ENCODE measurements at regions not wholly inside any gene's neighbourhood (a gene's known extent, or its start where the extent isn't known, plus 50 kb on each side); places are given as distances from the start of the nearest gene placed in this dataset.

DNA sequence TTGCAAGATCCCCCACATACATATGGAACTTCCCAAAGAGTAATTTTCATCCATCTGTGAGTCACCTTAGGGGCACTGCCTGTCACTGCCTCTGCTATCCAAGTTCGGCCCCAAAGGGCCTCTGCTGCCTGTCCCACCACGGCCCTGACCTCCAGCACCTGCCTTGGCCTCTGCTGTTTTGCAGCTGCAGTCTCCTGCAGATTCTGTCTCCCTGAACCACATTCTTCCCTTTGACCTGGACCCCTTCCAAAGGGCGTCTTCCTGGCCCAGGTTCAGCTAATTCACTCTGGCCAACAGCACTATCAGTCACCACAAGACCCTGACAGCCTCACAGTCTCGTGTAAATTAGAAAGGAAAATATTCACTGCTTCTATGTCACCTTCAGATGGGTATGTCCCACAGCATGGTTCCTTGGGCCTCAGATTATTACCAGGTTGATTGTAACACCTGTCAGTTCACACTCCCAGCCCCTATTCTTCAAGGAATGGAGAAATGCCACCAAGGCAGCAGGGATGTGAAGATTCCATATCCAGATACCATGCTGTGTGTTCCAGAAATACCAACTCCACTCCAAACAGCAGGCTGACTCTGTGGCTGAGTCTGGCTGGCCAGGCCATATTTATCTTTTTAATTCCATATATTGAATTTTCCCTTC lies 479.3 kb downstream of the ARHGEF28 start:
- no peaks in the 10 kb centered on the region for H3K79me2 ChIP-seq (ENCODE audit: low read length)
- no peak overlapping the region for H3K4me3 ChIP-seq (ENCODE audit: low read length)
- DNase-seq, result no peak
- no peak overlapping the region for H2AFZ ChIP-seq (ENCODE audit: low read length)
- no peaks in the 10 kb centered on the region for H3K27me3 ChIP-seq (replicated peaks; ENCODE audit: insufficient read depth, low read length)
- H3F3A ChIP-seq (ENCODE audit: insufficient read depth, low read length), result no peaks in the 10 kb centered on the region
- no peaks in the 10 kb centered on the region for H3K9me3 ChIP-seq (replicated peaks; ENCODE audit: insufficient read depth, low read length)
- no peaks in the 10 kb centered on the region for H4K20me1 ChIP-seq (ENCODE audit: insufficient read depth, low read length)
- H3K36me3 ChIP-seq (replicated peaks; ENCODE audit: insufficient read depth, low read length), result no peaks in the 10 kb centered on the region
- no peaks in the 10 kb centered on the region for H3K9me2 ChIP-seq (replicated peaks; ENCODE audit: insufficient read depth, low read length)
- H3K27ac ChIP-seq (ENCODE audit: low read length), result no peak overlapping the region
- no peak overlapping the region for H3K4me2 ChIP-seq (ENCODE audit: low read depth, low read length)
- TF ChIP-seq, protein P1, sequence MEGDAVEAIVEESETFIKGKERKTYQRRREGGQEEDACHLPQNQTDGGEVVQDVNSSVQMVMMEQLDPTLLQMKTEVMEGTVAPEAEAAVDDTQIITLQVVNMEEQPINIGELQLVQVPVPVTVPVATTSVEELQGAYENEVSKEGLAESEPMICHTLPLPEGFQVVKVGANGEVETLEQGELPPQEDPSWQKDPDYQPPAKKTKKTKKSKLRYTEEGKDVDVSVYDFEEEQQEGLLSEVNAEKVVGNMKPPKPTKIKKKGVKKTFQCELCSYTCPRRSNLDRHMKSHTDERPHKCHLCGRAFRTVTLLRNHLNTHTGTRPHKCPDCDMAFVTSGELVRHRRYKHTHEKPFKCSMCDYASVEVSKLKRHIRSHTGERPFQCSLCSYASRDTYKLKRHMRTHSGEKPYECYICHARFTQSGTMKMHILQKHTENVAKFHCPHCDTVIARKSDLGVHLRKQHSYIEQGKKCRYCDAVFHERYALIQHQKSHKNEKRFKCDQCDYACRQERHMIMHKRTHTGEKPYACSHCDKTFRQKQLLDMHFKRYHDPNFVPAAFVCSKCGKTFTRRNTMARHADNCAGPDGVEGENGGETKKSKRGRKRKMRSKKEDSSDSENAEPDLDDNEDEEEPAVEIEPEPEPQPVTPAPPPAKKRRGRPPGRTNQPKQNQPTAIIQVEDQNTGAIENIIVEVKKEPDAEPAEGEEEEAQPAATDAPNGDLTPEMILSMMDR (IDR thresholded peaks at IDR 0.05; ENCODE audit: low read length), result no peak
- no peak overlapping the region for H3K9ac ChIP-seq (ENCODE audit: low read length)
- H3K4me1 ChIP-seq (ENCODE audit: low read length), result no peaks in the 10 kb centered on the region

DNA sequence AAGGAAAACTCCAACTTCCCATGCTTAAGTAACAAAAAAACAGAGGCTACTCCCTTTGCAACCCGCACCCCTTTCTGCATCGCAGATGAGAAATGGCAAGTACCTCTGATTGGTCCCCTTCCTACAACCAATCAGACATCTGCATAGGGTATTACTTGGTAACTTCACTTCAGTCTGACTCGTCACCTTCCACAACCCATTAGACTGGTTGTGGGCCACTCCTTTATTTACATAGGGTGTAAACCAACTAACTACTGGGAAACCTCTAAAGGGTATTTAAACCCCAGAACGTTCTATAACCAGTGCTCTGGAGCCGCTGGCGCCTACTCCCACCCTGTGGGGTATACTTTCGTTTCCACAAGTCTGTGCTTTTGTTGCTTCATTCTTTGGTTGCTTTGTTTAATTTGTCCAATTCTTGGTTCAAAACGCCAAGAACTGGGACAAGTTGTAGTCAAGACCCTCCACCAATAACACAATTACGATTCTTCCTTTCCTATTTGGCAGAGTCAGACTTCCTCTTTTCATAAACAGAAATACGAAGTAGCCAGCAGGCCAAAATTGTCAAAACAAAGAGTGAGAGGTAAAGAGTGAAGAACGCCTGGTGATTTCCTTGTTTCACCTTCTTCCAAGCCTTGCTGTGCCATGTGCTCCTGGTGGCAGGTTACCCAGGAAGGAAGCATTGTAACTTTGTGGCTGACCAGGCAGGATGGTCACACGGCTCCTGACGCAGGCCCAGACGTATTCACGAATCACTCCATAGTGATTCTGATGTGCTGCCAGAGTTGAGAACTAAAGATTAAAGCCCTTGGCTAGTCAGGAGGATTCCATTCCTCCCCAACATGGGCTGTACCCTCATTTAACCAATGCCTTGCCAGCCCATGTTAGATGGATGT lies 477.4 kb downstream of the ARHGEF28 start:
- no peak overlapping the region for H2AFZ ChIP-seq (ENCODE audit: low read length)
- no peak for TF ChIP-seq EZH2phosphoT487 (IDR thresholded peaks at IDR 0.05; ENCODE audit: low read length)
- no peak for TF ChIP-seq EZH2 (optimal IDR thresholded peaks at IDR 0.05; ENCODE audit: low read depth, low read length)
- no peaks in the 10 kb centered on the region for H3K79me2 ChIP-seq (ENCODE audit: low read length)
- H3F3A ChIP-seq (ENCODE audit: insufficient read depth, low read length), result no peaks in the 10 kb centered on the region
- no peak for DNase-seq
- H3K9me2 ChIP-seq (replicated peaks; ENCODE audit: insufficient read depth, low read length), result no peaks in the 10 kb centered on the region
- no peaks in the 10 kb centered on the region for H3K27me3 ChIP-seq (replicated peaks; ENCODE audit: insufficient read depth, low read length)
- H3K9ac ChIP-seq (ENCODE audit: low read length), result no peak overlapping the region
- no peaks in the 10 kb centered on the region for H3K36me3 ChIP-seq (replicated peaks; ENCODE audit: insufficient read depth, low read length)
- H3K4me1 ChIP-seq (ENCODE audit: low read length), result no peaks in the 10 kb centered on the region
- H3K4me2 ChIP-seq (ENCODE audit: low read depth, low read length), result no peak overlapping the region
- no peaks in the 10 kb centered on the region for H4K20me1 ChIP-seq (ENCODE audit: insufficient read depth, low read length)
- H3K27ac ChIP-seq (ENCODE audit: low read length), result no peak overlapping the region
- H3K4me3 ChIP-seq (ENCODE audit: low read length), result no peak overlapping the region
- no peaks in the 10 kb centered on the region for H3K9me3 ChIP-seq (replicated peaks; ENCODE audit: insufficient read depth, low read length)

DNA sequence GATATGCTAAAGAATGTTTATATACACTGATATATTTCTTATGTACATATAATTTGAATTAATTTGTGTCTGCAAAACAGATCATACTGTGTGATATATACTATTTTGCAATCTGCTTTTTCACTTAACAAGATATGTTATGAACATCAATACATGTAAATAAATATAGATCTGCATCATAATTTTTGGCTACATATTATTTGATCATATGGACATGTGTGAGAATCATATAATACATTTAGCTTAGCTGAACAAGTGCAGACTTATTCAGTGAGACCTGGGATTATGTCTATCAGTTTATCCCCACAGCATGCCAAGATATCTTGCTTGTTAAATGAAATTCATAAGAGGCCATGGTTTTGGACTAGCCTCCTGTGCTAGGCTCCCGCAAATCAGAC lies 474.3 kb downstream of the ARHGEF28 start:
- DNase-seq, result no peak
- no peaks in the 10 kb centered on the region for H3F3A ChIP-seq (ENCODE audit: insufficient read depth, low read length)
- TF ChIP-seq EZH2 (optimal IDR thresholded peaks at IDR 0.05; ENCODE audit: low read depth, low read length) (no peak), EZH2phosphoT487 (IDR thresholded peaks at IDR 0.05; ENCODE audit: low read length) (no peak)
- TF ChIP-seq, protein P1 (IDR thresholded peaks at IDR 0.05; ENCODE audit: low read length), result no peak
- H3K9ac ChIP-seq (ENCODE audit: low read length), result no peak overlapping the region
- H3K27ac ChIP-seq (ENCODE audit: low read length), result no peak overlapping the region
- no peak overlapping the region for H2AFZ ChIP-seq (ENCODE audit: low read length)
- no peak overlapping the region for H3K4me2 ChIP-seq (ENCODE audit: low read depth, low read length)
- H3K79me2 ChIP-seq (ENCODE audit: low read length), result no peaks in the 10 kb centered on the region
- H3K9me2 ChIP-seq (replicated peaks; ENCODE audit: insufficient read depth, low read length), result no peaks in the 10 kb centered on the region
- no peaks in the 10 kb centered on the region for H4K20me1 ChIP-seq (ENCODE audit: insufficient read depth, low read length)
- H3K27me3 ChIP-seq (replicated peaks; ENCODE audit: insufficient read depth, low read length), result no peaks in the 10 kb centered on the region
- no peaks in the 10 kb centered on the region for H3K9me3 ChIP-seq (replicated peaks; ENCODE audit: insufficient read depth, low read length)
- H3K36me3 ChIP-seq (replicated peaks; ENCODE audit: insufficient read depth, low read length), result no peaks in the 10 kb centered on the region
- H3K4me3 ChIP-seq (ENCODE audit: low read length), result no peak overlapping the region
- no peaks in the 10 kb centered on the region for H3K4me1 ChIP-seq (ENCODE audit: low read length)
